GM21447 (cell line): ENCODE measurements at regions not wholly inside any gene's neighbourhood (a gene's known extent, or its start where the extent isn't known, plus 50 kb on each side); places are given as distances from the start of the nearest gene placed in this dataset.

Source experiments
- ATAC-seq: cut with Tn5 transposase; IDR thresholded peaks from one replicate; pipeline ENCODE4 v1.9.1; 2021; ENCODE audit not compliant: unreplicated experiment

DNA sequence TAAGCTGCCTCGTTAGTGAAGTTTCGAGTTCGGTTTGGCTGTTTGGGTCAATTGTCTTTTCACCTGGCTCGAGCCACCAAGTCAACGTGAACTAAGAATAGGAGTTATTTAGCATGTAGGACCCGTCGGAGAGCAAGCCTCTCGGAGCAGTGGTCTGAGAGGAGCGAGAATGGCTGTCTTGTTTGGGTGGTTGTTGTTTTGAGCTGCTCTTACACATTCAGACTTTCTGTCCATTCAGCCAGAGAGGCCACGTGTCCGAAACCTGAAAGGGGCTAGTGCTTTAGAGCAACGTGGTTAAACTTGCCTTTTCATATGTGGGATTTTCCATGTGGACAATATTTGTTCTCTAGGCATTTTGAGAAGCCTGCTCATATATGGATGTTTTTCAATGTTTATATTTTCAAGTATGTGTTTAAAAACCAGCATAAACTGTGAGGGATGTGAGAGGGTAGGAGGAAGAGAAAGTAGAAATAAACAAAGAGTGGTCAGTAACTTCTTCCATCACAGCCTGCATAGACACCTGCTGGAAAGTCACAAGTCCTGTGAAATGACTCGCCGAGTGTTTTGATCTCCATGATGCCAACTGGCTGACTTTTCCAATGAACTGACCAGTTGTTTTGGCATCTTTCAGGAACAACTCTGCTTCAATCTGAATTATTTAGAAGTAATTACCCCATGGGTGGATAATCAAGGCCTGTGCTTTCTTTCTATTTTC, 221.0 kb downstream of the ASCL1 start:
- ATAC-seq: no peak

DNA sequence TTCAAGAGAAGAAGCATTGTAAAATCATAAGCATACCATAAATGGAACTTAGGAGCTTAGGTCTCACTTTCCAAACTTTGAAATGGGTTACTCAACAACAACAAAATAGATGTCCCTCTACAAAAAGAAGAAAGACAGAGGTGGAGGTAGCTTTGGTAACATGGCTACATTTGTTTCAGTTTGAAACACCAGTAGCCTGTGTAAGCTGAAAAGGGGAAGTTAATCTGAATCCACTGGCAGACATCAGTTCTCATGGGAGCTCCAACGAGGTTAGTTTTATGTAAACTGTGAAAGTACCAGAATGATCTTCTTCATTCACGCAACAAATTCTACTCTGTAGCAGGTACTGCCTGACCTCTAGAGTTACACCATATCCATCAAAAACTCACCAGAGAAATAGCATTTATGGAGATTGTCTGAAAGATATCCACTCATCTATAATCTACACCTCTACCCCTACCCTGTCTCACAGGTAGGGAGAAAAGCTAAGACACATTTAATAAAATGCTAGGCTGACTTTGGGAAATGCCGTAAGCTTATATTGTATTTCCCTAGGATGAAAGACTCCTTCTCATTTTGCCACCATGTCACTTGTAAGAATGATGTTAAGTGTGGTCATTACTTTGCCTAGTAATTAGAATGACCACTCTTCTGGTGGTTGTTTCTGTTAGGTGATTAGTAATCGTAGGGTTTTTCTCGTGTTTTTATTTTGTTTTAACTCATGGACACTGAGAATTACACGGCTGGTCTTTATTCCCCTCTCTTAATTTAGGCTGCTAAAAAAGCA, 224.1 kb downstream of the ASCL1 start:
- ATAC-seq: peak; percentile 97

DNA sequence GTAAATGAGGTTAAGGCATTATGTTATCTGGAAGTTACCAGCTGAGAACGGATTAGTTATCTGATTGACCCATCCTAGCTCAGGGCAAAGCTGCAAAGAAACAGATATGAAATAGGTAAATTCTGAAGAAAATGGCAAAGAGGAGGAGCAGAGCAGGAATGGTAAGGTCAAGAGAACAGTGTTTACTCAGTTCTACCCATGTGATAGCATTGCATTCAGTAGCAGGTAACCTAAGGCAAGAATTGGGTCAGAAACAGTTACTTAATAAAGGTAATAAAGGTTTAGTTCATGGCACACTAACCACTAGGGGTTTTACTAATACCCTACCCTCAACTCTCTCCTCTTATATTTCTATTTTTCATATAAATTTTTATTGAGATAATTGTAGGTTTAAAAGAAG, 224.8 kb downstream of the ASCL1 start:
- no peak for ATAC-seq

DNA sequence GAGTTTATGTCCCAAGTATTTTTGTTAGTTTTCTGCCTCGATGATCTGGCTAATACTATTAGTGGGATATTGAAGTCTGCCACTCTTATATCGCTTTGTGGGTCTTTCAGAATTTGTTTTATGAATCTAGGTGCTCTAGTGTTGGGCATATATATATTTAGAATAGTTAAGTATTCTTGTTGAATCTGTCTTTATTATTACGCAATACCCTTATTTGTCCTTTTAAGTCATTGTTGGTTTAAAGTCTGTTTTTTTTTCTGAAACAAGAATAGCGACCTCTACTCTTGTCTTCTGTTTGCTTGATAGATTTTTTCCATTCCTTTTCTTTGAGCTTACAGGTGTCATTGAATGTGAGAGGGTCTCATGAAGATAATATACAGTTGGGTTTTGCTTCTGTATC, 239.0 kb downstream of the ASCL1 start:
- ATAC-seq: no peak

DNA sequence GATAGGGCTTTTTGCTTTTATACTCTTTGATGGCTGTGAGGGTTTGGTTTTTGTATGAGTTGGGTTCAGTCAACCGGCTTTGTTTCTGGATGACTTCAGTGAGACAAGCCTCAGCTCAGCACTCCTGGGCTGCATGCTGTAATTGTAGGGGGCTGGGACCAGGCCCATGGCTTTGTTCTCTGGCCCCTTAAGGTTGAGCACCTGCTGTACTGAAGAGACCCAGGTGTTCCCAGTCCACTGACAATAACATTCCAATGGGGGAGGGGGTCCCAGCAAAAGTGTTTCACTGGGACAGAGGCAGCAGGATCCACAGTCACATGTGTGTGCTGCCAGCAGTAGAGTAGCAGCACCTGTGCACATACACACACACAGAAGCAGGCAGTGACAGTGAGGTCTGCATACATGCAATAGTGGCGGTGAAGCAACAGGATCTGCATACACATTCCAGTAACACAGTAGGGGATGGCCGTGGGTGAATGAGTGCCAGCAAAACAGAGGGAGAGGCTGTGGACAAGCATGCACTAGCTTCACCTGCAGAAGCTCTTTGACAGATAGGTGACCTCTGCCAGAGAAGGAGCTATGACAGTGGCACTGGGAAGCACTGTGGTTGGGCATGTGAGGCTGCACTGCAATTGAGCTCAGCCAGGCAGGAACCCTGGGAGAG, 240.4 kb downstream of the ASCL1 start:
- ATAC-seq: no peak

DNA sequence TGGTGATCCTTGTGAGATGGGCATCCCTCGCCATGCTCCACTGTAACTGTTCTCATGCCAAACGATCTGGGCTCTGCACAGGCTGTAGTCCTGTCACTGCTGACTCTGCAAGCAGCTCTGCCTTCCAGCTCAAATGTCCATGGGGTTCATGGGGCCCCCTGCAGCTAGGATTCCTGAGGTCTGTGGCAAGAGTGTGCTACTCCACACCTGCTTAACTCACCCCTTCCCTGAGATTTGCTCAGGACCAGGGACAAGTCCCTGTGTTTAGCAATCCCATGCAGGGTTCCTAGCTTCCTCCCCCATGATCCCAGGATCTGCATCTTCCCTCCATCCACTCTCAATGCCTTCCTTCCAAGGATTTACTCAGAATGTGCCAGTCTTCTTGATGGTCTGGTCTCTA, 241.0 kb downstream of the ASCL1 start:
- ATAC-seq: no peak

DNA sequence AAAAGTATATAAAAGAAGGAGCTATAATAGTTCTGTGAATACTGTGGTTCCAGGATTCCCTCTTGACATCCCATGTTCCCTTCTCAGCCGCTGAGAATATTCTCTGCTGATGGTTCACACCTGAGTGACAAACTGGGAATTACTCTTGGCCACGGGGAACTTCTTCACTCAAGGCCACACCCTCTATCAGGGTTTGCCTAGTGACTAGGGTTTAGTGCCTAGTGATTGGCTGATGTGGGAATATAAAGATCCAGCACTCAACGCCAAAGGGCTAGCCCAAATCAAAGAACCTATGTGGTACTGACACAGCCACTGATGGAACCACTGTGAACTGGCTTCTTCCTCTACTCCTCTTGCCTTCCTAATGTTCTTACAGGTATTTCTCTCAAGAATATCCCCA, 248.4 kb downstream of the ASCL1 start:
- ATAC-seq: no peak

DNA sequence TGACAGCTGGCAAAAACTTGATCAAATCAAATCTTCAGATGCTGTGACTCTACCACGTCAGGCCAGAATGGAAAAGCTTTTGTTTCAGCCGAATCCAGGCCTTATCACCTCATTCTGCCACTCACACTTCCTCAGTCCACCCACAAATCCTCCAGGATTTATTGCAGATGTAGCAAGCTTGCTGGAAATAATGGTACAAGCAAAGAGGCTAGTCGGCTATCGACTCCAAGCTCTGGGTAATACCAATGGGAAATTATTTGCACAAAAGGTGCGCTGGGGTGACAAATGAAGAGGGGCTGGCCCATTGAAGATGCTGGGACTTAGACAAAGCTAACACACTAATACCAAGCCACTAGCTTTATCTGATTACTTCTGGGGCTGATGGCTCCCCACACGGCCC, 250.5 kb downstream of the ASCL1 start:
- no peak for ATAC-seq

DNA sequence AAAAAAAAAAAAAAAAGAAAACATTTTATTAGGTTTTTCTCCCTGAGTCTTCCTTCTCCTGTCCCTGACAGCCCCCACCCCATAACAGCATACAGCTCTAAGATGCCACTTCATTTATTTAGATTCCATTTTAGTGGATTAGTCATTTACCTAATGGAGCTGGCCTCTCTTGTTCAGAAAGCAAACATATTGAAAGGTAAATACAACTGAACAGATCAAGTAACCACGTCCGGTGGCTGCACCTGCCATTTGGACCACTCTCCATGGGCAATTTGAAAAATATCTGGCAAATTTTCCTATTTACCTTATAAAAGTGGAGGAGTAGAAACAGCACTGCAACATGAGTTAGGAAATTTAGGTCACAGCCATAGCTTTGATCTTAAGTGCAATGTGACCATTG, 254.6 kb downstream of the C12orf42 start:
- no peak for ATAC-seq

DNA sequence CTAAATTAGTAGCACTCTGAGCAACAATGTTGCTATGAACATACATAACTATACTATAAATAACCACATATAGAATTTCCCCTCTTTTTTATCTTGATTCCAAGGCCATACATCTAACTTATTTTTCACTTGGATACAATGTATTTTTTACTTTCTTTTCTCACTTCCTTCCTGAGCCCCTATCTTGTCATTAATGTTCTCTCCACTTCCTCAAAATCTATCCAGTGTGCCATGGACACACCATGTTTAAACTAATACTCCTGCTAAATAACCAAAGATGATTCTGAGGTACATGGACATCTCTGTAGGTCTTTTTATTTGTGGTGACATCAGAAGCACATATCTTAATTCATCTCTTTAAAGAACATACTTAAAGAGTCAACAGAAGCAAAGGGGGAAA, 251.2 kb downstream of the C12orf42 start:
- no peak for ATAC-seq

DNA sequence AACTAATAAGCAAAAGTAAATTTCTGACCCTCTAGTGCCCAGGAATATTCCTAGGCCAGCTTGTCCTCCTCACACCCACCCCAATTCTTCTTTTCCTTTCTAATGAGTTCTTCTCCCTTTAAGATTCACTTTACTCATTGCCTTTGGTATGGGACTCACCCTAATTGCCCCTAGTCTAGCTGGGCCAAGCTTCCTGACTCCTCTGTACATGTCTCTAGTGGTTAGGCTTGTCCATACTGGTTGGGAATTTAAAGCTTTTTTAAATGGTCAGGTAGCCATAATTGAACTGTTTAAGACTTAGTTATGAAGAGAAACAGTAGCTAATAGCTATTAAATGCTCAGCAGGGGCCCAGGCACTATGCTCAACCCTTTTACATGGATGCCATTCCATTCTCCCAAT, 248.2 kb downstream of the C12orf42 start:
- ATAC-seq: no peak

DNA sequence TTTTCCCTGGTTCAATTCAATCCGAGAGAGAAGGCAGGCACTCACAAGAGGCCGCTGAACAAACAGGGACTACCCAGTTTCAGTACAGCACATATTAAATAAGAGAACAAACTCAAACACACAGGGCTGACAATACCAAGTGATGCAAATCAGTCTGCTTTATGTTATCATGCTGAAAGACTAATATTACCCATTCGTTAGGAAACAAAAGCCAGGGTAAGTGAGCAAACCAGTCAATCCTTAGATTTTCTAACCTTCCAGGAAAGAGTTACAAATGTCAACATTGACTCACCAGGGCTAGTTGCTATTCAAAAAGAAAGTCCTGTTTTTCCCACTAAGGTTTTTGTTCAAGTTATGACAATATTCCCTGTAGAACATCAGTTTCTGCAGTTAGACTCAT, 246.2 kb downstream of the C12orf42 start:
- no peak for ATAC-seq

DNA sequence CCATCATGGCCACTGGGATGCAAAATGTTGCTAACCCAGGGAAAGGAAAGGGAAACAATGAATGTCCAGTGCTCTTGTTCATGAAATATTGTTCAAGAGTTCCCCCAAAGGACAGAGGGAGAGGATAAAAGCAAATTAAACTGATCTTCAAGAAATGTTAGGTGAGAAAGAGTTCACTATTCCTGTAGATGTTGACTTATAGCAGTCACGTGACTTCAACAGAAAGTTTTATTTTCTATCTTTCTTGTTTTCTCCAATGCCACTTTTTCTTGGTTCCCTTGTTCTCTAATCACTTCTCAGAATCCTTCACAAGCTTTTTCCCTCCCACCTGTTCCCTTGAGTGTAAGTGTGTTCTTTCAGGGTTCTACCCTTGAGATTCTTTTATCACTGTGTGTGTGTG, 245.3 kb downstream of the C12orf42 start:
- ATAC-seq: no peak
